NCI-H1092 (cell line): ENCODE measurements at regions not wholly inside any gene's neighbourhood (a gene's known extent, or its start where the extent isn't known, plus 50 kb on each side); places are given as distances from the start of the nearest gene placed in this dataset.

Source experiments
- DNase-seq: peaks from one replicate; lab custom pipeline; 2025; lab: John Stamatoyannopoulos, UW

GRCh38 chr15:61798631-61799030 is 261.6 kb downstream of the VPS13C start:
- no peak for DNase-seq

- no peak for DNase-seq
Measured at GRCh38 chr15:61796056-61796455, 264.2 kb downstream of the VPS13C start.

- no peak for DNase-seq
Measured at GRCh38 chr15:61794881-61795280, 265.4 kb downstream of the VPS13C start.

- no peak for DNase-seq
Measured at GRCh38 chr15:61794276-61794675, 266.0 kb downstream of the VPS13C start.

GRCh38 chr15:61784734-61785133 is 275.5 kb downstream of the VPS13C start:
- no peak for DNase-seq

- DNase-seq = no peak
Measured at GRCh38 chr15:61780278-61780980, 279.8 kb downstream of the VPS13C start.

- no peak for DNase-seq
Measured at GRCh38 chr15:61777689-61778088, 282.6 kb downstream of the VPS13C start.

- no peak for DNase-seq
Measured at GRCh38 chr15:61769557-61769956, 290.7 kb downstream of the VPS13C start.

- no peak for DNase-seq
Measured at GRCh38 chr15:61768131-61768530, 292.1 kb downstream of the VPS13C start.

- no peak for DNase-seq
Measured at GRCh38 chr15:61764981-61765380, 295.3 kb downstream of the VPS13C start.

- no peak for DNase-seq
Measured at GRCh38 chr15:61764141-61764540, 296.1 kb downstream of the VPS13C start.

- no peak for DNase-seq
Measured at GRCh38 chr15:61762676-61763075, 297.6 kb downstream of the VPS13C start.

- no peak for DNase-seq
Measured at GRCh38 chr15:61759639-61760038, 300.6 kb downstream of the VPS13C start.

GRCh38 chr15:61756071-61756820 is 304.0 kb downstream of the VPS13C start:
- DNase-seq = no peak

- no peak for DNase-seq
Measured at GRCh38 chr15:61755467-61755866, 304.8 kb downstream of the VPS13C start.

- DNase-seq = no peak
Measured at GRCh38 chr15:61753018-61753710, 307.1 kb downstream of the VPS13C start.

- DNase-seq = no peak
Measured at GRCh38 chr15:61752001-61752400, 308.2 kb downstream of the VPS13C start.

GRCh38 chr15:61750271-61751084 is 309.8 kb downstream of the VPS13C start:
- DNase-seq = no peak

- no peak for DNase-seq
Measured at GRCh38 chr15:61749169-61749568, 311.1 kb downstream of the VPS13C start.

- no peak for DNase-seq
Measured at GRCh38 chr15:61748529-61748928, 311.7 kb downstream of the VPS13C start.

- no peak for DNase-seq
Measured at GRCh38 chr15:61746589-61746988, 313.7 kb downstream of the VPS13C start.

- DNase-seq = no peak
Measured at GRCh38 chr15:61743345-61743909, 316.8 kb downstream of the VPS13C start.
